DOHH2 (cell line): ENCODE measurements at regions not wholly inside any gene's neighbourhood (a gene's known extent, or its start where the extent isn't known, plus 50 kb on each side); places are given as distances from the start of the nearest gene placed in this dataset.

Source experiments
- H3F3A ChIP-seq: fragments of 200-600 bp; sonication (generic), shearing (Covaris generic); 2 replicates; pipeline ENCODE4 v1.6.0; 2016; ENCODE audit warnings: antibody characterized with exemption, mild to moderate bottlenecking; ENCODE audit not compliant: control insufficient read depth, insufficient read depth
- H3K27ac ChIP-seq: fragments of 200-600 bp; sonication (generic); 2 replicates; pipeline ENCODE4 v1.5.1; 2014; ENCODE audit warnings: low read depth, mild to moderate bottlenecking, low read length, moderate library complexity
- H3K27me3 ChIP-seq: fragments of 200-600 bp; sonication (generic); 2 replicates; pipeline ENCODE4 v1.6.1; 2014; ENCODE audit warnings: mild to moderate bottlenecking, low read length, mixed read lengths; ENCODE audit not compliant: control insufficient read depth
- H3K36me3 ChIP-seq: fragments of 200-600 bp; sonication (generic); 2 replicates; pipeline ENCODE4 v1.6.1; 2014; ENCODE audit warnings: mild to moderate bottlenecking, low read length, moderate library complexity, mixed read lengths; ENCODE audit not compliant: control insufficient read depth
- H3K4me1 ChIP-seq: fragments of 200-600 bp; sonication (generic); 2 replicates; pipeline ENCODE4 v1.6.1; 2014; ENCODE audit warnings: mild to moderate bottlenecking, low read length, mixed read lengths; ENCODE audit not compliant: control insufficient read depth
- H3K4me2 ChIP-seq: fragments of 200-600 bp; sonication (generic); 2 replicates; pipeline ENCODE4 v1.6.0; 2014; ENCODE audit warnings: mild to moderate bottlenecking, low read length, moderate library complexity
- H3K4me3 ChIP-seq: fragments of 200-600 bp; sonication (generic); 2 replicates; pipeline ENCODE4 v1.5.1; 2014; ENCODE audit warnings: mild to moderate bottlenecking, low read length, mixed read lengths
- H3K79me2 ChIP-seq: fragments of 200-600 bp; sonication (generic); 2 replicates; pipeline ENCODE4 v1.6.1; 2014; ENCODE audit warnings: mild to moderate bottlenecking, low read length, mixed read lengths; ENCODE audit not compliant: control insufficient read depth
- H3K9me2 ChIP-seq: fragments of 200-600 bp; sonication (generic); replicated peaks from 2 replicates; pipeline ENCODE4 v1.6.1; 2014; ENCODE audit warnings: mild to moderate bottlenecking, low read length, mixed read lengths; ENCODE audit not compliant: control insufficient read depth
- H3K9me3 ChIP-seq: fragments of 200-600 bp; sonication (generic); 2 replicates; pipeline ENCODE4 v1.6.1; 2014; ENCODE audit warnings: antibody characterized with exemption, low read length, mixed read lengths; ENCODE audit not compliant: control insufficient read depth, insufficient read depth
- H4K20me1 ChIP-seq: fragments of 200-600 bp; sonication (generic); 2 replicates; pipeline ENCODE4 v1.6.0; 2014; ENCODE audit warnings: low read depth, mild to moderate bottlenecking, antibody characterized with exemption, low read length, moderate library complexity; ENCODE audit not compliant: control insufficient read depth, insufficient read depth
- EZH2phosphoT487 ChIP-seq: fragments of 200-600 bp; sonication (generic); IDR thresholded peaks from 2 replicates; pipeline ENCODE4 v1.6.1; 2017; ENCODE audit warnings: borderline replicate concordance, mild to moderate bottlenecking, antibody characterized with exemption, low read length, moderate library complexity, mixed read lengths
- TF ChIP-seq, protein P1 (sequence below): fragments of 200-600 bp; sonication (generic); IDR thresholded peaks from one replicate; pipeline ENCODE4 v1.5.1; 2014; ENCODE audit warnings: antibody characterized with exemption, mild to moderate bottlenecking, low read depth, low read length; ENCODE audit not compliant: poor library complexity, severe bottlenecking

DNA sequence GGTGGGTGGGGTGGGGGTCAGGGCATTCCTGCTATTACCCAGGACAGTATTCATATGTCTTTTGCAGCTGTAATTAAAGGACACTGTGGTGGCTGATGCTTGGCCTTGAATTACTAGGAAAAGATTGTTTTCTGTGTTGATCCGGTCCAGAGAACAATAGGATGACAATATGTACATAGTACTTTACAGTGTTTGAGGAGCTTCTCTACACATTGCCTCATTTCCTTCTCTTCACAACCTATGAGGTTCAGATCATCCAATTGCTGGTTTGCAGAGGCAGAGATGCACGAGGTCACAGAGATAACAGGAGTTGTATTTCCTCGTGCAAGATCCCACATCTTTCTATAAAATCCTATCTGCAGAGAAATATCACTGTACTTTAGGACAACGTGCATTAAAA, 119.5 kb downstream of the LIPG start:
- TF ChIP-seq, protein P1, sequence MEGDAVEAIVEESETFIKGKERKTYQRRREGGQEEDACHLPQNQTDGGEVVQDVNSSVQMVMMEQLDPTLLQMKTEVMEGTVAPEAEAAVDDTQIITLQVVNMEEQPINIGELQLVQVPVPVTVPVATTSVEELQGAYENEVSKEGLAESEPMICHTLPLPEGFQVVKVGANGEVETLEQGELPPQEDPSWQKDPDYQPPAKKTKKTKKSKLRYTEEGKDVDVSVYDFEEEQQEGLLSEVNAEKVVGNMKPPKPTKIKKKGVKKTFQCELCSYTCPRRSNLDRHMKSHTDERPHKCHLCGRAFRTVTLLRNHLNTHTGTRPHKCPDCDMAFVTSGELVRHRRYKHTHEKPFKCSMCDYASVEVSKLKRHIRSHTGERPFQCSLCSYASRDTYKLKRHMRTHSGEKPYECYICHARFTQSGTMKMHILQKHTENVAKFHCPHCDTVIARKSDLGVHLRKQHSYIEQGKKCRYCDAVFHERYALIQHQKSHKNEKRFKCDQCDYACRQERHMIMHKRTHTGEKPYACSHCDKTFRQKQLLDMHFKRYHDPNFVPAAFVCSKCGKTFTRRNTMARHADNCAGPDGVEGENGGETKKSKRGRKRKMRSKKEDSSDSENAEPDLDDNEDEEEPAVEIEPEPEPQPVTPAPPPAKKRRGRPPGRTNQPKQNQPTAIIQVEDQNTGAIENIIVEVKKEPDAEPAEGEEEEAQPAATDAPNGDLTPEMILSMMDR: no peak
- TF ChIP-seq EZH2phosphoT487: no peak
- Histone ChIP-seq H3K4me1 (no peaks in the 10 kb centered on the region), H3K36me3 (no peaks in the 10 kb centered on the region), H3K9me3 (no peaks in the 10 kb centered on the region), H3K9me2 (no peaks in the 10 kb centered on the region), H4K20me1 (no peaks in the 10 kb centered on the region), H3K4me3 (no peak overlapping the region), H3K27ac (no peak overlapping the region), H3K4me2 (no peak overlapping the region), H3K27me3 (peaks cover 2% of the 10 kb centered on the region; the same call in 1 of the 2 replicates), H3F3A (no peaks in the 10 kb centered on the region), H3K79me2 (no peaks in the 10 kb centered on the region)

DNA sequence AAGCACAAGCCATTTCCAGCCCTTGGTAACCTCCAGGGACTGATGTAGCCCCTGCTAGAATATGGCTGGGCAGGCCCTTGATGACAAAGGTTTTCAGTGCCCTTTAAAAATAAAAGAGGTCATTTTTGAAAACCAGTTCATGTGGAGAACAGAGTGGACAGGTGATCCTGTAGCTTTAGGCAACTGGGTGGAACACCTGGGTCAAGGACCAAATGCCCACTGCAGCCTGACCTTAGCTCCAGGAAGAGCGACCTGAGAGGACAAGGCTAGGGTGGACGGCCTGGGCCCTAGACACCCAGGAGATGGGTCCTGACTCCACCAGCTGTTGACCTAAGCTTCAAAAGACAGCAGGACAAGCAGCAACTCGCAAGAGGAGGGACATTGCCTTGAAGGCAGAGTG, 116.6 kb downstream of the LIPG start:
- TF ChIP-seq, protein P1: no peak
- TF ChIP-seq EZH2phosphoT487: no peak
- Histone ChIP-seq H3K79me2 (no peaks in the 10 kb centered on the region), H4K20me1 (no peaks in the 10 kb centered on the region), H3K4me2 (no peak overlapping the region), H3K9me3 (no peaks in the 10 kb centered on the region), H3K27ac (no peak overlapping the region), H3F3A (no peaks in the 10 kb centered on the region), H3K4me1 (no peaks in the 10 kb centered on the region), H3K36me3 (no peaks in the 10 kb centered on the region), H3K27me3 (peaks cover 2% of the 10 kb centered on the region; the same call in 1 of the 2 replicates), H3K4me3 (no peak overlapping the region), H3K9me2 (no peaks in the 10 kb centered on the region)

DNA sequence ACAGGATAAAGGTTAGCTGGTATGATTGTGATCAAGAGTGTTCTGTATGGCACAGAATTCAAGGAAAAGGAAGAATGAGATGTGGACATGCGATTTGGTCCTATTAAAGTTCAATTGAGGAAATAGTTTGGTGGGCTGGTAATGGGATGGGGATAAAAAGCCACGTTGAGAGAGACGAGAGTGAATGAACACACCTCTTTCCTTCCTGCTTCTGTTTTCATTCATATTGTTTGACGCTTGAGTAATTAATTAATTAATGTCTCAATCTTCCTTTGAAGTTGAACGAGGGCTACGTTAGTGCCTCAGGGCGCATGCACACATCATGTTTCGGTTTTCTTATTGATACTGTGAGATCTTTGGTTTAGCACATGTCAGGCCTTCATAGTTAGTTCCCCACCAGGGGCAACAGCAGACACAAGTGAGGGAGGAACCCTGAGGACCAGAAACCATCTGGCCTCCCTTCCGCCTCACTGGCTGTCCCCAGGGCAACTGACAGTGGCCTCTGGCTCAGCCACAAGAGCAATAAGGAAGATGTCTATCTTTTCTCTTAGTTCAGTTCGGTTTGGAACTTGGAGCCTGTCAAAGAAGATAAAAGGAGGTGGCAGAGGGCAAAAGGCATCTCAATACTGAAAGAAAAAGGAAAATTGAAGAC, 116.0 kb downstream of the LIPG start:
- Histone ChIP-seq H3K27me3 (peaks cover 2% of the 10 kb centered on the region; the same call in 1 of the 2 replicates), H3K4me3 (no peak overlapping the region), H3K79me2 (no peaks in the 10 kb centered on the region), H3K9me3 (no peaks in the 10 kb centered on the region), H4K20me1 (no peaks in the 10 kb centered on the region), H3K4me1 (no peaks in the 10 kb centered on the region), H3K27ac (no peak overlapping the region), H3K9me2 (no peaks in the 10 kb centered on the region), H3K4me2 (no peak overlapping the region), H3F3A (no peaks in the 10 kb centered on the region), H3K36me3 (no peaks in the 10 kb centered on the region)
- TF ChIP-seq EZH2phosphoT487: no peak
- TF ChIP-seq, protein P1: no peak
